HepG2 (cell line): ENCODE measurements at regions not wholly inside any gene's neighbourhood (a gene's known extent, or its start where the extent isn't known, plus 50 kb on each side); places are given as distances from the start of the nearest gene placed in this dataset.

Source experiments
- ATAC-seq: fragments of 200-7000 bp; cut with Tn5 transposase; 3 replicates; pipeline ENCODE4 v1.9.1; 2020; ENCODE audit warnings: mild to moderate bottlenecking, moderate library complexity
- BruUV-seq: library from RNA; stranded (reverse); fragments of 400-500 nt; replicated peaks from 2 replicates; lab custom pipeline; 2021; lab: Mats Ljungman, UMichigan
- CTCF ChIA-PET: fragments of 300-600 bp; formaldehyde crosslinking; extraction: SDS; loops from one replicate; lab custom pipeline; 2021; ENCODE audit warnings: low total read pairs, inconsistent platforms, low intra/inter-chr PET ratio; lab: Yijun Ruan, JAX
- POLR2A ChIA-PET: fragments of 350-600 bp; sonication (Branson Sonifier 250); formaldehyde crosslinking; loops from one replicate; lab custom pipeline; 2020; ENCODE audit warnings: antibody characterized with exemption, inconsistent platforms; lab: Yijun Ruan, JAX
- DNase-seq: peaks from one replicate; pipeline ENCODE4 v3.0.0-alpha.2; 2015; ENCODE audit warnings: low spot score
- FAIRE-seq: peaks from 3 replicates; lab custom pipeline; 2011; peaks lifted over from hg19 to GRCh38; lab: Jason Lieb, UNC
- H2AFZ ChIP-seq: one replicate; pipeline ENCODE4 v1.6.1; 2011; ENCODE audit warnings: low read length, inconsistent platforms
- H3K27ac ChIP-seq: fragments of 300-600 bp; 3 replicates; pipeline ENCODE4 v1.8.0; 2011; ENCODE audit warnings: mixed run types, mild to moderate bottlenecking, mixed read lengths, low read length, inconsistent platforms; ENCODE audit not compliant: insufficient read depth; ENCODE audit errors: extremely low read length
- H3K27me3 ChIP-seq, 2 experiments: fragments of 200-600 bp in 1 of 2; 2 replicates in 1 of 2; 3 replicates in 1 of 2; pipeline versions ENCODE4 v1.6.0 to v1.8.0; 2011; ENCODE audit warnings: low read length in 2 of 2, mild to moderate bottlenecking in 2 of 2, moderate library complexity in 2 of 2, inconsistent platforms in 1 of 2; ENCODE audit not compliant: insufficient read depth in 2 of 2, control insufficient read depth in 1 of 2
- H3K36me3 ChIP-seq, 2 experiments: fragments of 200-600 bp in 1 of 2; replicated peaks in 1 of 2; 2 replicates in 1 of 2; 3 replicates in 1 of 2; pipeline versions ENCODE4 v1.5.1 to v1.8.0; 2011; ENCODE audit warnings: low read length in 2 of 2, inconsistent platforms in 1 of 2; ENCODE audit not compliant: insufficient read depth in 2 of 2, control insufficient read depth in 1 of 2
- H3K4me1 ChIP-seq: 2 replicates; pipeline ENCODE4 v1.5.1; 2012; ENCODE audit warnings: low read length, inconsistent platforms; ENCODE audit not compliant: insufficient read depth
- H3K4me2 ChIP-seq: 2 replicates; pipeline ENCODE4 v1.6.0; 2011; ENCODE audit warnings: low read depth, low read length, inconsistent platforms
- H3K4me3 ChIP-seq, 3 experiments: fragments of 200-600 bp in 1 of 3; sonication (generic), shearing (Covaris generic) in 1 of 3; replicated peaks in 1 of 3; 2 replicates each; pipeline ENCODE4 v1.5.1; 2011 to 2016; ENCODE audit warnings: low read length in 3 of 3, inconsistent platforms in 2 of 3, low read depth in 2 of 3, mild to moderate bottlenecking in 2 of 3, control low read depth in 1 of 3, mixed read lengths in 1 of 3; ENCODE audit not compliant: insufficient read depth in 1 of 3
- H3K79me2 ChIP-seq: one replicate; pipeline ENCODE4 v1.6.1; 2011; ENCODE audit warnings: low read length, inconsistent platforms; ENCODE audit not compliant: insufficient read depth
- H3K9ac ChIP-seq: 2 replicates; pipeline ENCODE4 v1.6.0; 2011; ENCODE audit warnings: mild to moderate bottlenecking, low read depth, low read length, inconsistent platforms; ENCODE audit not compliant: insufficient read depth
- H3K9me3 ChIP-seq: 2 replicates; pipeline ENCODE4 v1.5.1; 2012; ENCODE audit warnings: mild to moderate bottlenecking, low read length
- H4K20me1 ChIP-seq: 2 replicates; pipeline ENCODE4 v1.6.0; 2011; ENCODE audit warnings: inconsistent platforms, mild to moderate bottlenecking, low read length, moderate library complexity; ENCODE audit not compliant: insufficient read depth
- RFXANK ChIP-seq: IDR thresholded peaks from 2 replicates; pipeline ENCODE4 v1.6.1; 2016
- SALL1 ChIP-seq: sonication (generic); formaldehyde crosslinking; IDR thresholded peaks from 2 replicates; pipeline ENCODE4 v1.8.0; 2022; ENCODE audit warnings: mild to moderate bottlenecking, missing genetic modification reagents
- ZBTB8A ChIP-seq: sonication (generic); formaldehyde crosslinking; IDR thresholded peaks from 2 replicates; pipeline ENCODE4 v1.4.0; 2020; ENCODE audit warnings: mild to moderate bottlenecking, low read depth, missing genetic modification reagents, borderline replicate concordance
- ZNF121 ChIP-seq: sonication (generic); formaldehyde crosslinking; IDR thresholded peaks from 2 replicates; pipeline ENCODE4 v1.5.0; 2020; ENCODE audit warnings: mild to moderate bottlenecking, missing genetic modification reagents
- ZNF766 ChIP-seq: sonication (generic); formaldehyde crosslinking; IDR thresholded peaks from 2 replicates; pipeline ENCODE4 v1.5.0; 2020; ENCODE audit warnings: missing genetic modification reagents, borderline replicate concordance
- ZSCAN21 ChIP-seq: sonication (generic); formaldehyde crosslinking; IDR thresholded peaks from 2 replicates; pipeline ENCODE4 v1.8.0; 2022; ENCODE audit warnings: mild to moderate bottlenecking, missing genetic modification reagents, moderate library complexity, borderline replicate concordance
- WGBS: methylation state at CpG from one replicate; pipeline ENCODE4 v1.1.6; 2017; ENCODE audit warnings: low lambda C conversion rate; 5-methylcytosine and 5-hydroxymethylcytosine counted together
- in situ Hi-C: cut with HindIII; loops from 2 replicates; pipeline ENCODE4 v1.10.0; 2017; ENCODE audit warnings: low pct_unique_long_range_greater_than_20kb; ENCODE audit not compliant: extremely low pct_ligation_motif_present
- intact Hi-C: fragments of 100-400 bp; cut with micrococcal nuclease; formaldehyde crosslinking; loops from one replicate; pipeline ENCODE4 v1.10.0; 2022; ENCODE audit not compliant: unreplicated experiment
- TF ChIP-seq, protein P1 (sequence below): sonication (generic); formaldehyde crosslinking; IDR thresholded peaks from 2 replicates; pipeline ENCODE4 v1.8.1; 2023; ENCODE audit warnings: mild to moderate bottlenecking, missing genetic modification reagents, borderline replicate concordance
- TF ChIP-seq, protein P2 (sequence below): sonication (generic); formaldehyde crosslinking; IDR thresholded peaks from 2 replicates; pipeline ENCODE4 v1.4.0; 2020; ENCODE audit warnings: mild to moderate bottlenecking, missing genetic modification reagents, borderline replicate concordance
- TF ChIP-seq, protein P3 (sequence below): sonication (generic); formaldehyde crosslinking; IDR thresholded peaks from 2 replicates; pipeline ENCODE4 v1.9.0; 2021; ENCODE audit warnings: missing genetic modification reagents, borderline replicate concordance

DNA sequence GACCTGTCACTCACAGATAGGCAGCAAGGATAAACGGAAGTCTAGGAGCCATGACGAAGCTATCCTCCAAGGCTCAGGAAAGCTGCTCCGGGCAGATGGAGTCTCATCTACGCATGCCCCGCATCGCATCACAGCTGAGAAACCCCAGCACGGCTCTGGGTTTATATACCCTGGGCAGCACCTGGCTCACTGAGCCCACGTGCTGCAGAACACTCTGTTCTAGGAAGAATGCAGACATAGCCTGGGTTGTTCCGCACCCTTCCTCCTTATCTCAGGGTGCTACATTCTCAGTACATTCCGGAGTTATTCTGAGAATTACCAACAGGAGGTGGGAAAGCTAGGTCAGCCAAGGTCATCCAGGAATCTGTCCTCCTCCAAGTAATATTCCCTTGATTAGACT lies 260.4 kb downstream of the CBLN4 start:
- 36% methylated on average over 10 of the region's 10 CpGs for WGBS
- no peak for TF ChIP-seq RFXANK (CRISPR knock-in tag)
- no peak for TF ChIP-seq ZSCAN21 (CRISPR knock-in tag)
- TF ChIP-seq, protein P1, sequence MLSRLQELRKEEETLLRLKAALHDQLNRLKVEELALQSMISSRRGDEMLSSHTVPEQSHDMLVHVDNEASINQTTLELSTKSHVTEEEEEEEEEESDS (CRISPR knock-in tag): no peak
- TF ChIP-seq SALL1 (CRISPR knock-in tag): no peak
- no peak for TF ChIP-seq ZNF121
- TF ChIP-seq ZBTB8A (CRISPR knock-in tag): no peak
- TF ChIP-seq, protein P2, sequence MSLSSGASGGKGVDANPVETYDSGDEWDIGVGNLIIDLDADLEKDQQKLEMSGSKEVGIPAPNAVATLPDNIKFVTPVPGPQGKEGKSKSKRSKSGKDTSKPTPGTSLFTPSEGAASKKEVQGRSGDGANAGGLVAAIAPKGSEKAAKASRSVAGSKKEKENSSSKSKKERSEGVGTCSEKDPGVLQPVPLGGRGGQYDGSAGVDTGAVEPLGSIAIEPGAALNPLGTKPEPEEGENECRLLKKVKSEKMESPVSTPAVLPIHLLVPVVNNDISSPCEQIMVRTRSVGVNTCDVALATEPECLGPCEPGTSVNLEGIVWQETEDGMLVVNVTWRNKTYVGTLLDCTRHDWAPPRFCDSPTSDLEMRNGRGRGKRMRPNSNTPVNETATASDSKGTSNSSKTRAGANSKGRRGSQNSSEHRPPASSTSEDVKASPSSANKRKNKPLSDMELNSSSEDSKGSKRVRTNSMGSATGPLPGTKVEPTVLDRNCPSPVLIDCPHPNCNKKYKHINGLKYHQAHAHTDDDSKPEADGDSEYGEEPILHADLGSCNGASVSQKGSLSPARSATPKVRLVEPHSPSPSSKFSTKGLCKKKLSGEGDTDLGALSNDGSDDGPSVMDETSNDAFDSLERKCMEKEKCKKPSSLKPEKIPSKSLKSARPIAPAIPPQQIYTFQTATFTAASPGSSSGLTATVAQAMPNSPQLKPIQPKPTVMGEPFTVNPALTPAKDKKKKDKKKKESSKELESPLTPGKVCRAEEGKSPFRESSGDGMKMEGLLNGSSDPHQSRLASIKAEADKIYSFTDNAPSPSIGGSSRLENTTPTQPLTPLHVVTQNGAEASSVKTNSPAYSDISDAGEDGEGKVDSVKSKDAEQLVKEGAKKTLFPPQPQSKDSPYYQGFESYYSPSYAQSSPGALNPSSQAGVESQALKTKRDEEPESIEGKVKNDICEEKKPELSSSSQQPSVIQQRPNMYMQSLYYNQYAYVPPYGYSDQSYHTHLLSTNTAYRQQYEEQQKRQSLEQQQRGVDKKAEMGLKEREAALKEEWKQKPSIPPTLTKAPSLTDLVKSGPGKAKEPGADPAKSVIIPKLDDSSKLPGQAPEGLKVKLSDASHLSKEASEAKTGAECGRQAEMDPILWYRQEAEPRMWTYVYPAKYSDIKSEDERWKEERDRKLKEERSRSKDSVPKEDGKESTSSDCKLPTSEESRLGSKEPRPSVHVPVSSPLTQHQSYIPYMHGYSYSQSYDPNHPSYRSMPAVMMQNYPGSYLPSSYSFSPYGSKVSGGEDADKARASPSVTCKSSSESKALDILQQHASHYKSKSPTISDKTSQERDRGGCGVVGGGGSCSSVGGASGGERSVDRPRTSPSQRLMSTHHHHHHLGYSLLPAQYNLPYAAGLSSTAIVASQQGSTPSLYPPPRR (CRISPR knock-in tag): no peak
- TF ChIP-seq, protein P3, sequence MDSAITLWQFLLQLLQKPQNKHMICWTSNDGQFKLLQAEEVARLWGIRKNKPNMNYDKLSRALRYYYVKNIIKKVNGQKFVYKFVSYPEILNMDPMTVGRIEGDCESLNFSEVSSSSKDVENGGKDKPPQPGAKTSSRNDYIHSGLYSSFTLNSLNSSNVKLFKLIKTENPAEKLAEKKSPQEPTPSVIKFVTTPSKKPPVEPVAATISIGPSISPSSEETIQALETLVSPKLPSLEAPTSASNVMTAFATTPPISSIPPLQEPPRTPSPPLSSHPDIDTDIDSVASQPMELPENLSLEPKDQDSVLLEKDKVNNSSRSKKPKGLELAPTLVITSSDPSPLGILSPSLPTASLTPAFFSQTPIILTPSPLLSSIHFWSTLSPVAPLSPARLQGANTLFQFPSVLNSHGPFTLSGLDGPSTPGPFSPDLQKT (CRISPR knock-in tag): no peak
- no peak for TF ChIP-seq ZNF766 (CRISPR knock-in tag)
- in situ Hi-C loops: no loop called here
- no peaks in the 10 kb centered on the region for H3K4me1 ChIP-seq
- no peaks in the 10 kb centered on the region for H3K27me3 ChIP-seq
- BruUV-seq: no TSS peak
- intact Hi-C loops: no loop called here
- H3K4me2 ChIP-seq: no peak overlapping the region
- H3K36me3 ChIP-seq: no peaks in the 10 kb centered on the region
- ChIA-PET POLR2A (no interaction called here), CTCF (no interaction called here)
- no peak overlapping the region for H3K9ac ChIP-seq
- FAIRE-seq (no peak), DNase-seq (no peak), ATAC-seq (no peak)
- peaks cover 100% of the 10 kb centered on the region for H3K9me3 ChIP-seq
- H3K4me3 ChIP-seq: no peak overlapping the region
- H3K79me2 ChIP-seq: no peaks in the 10 kb centered on the region
- no peak overlapping the region for H3K27ac ChIP-seq
- H4K20me1 ChIP-seq: no peaks in the 10 kb centered on the region
- H2AFZ ChIP-seq: no peak overlapping the region
